Keratinocyte (primary cell): ENCODE measurements at regions not wholly inside any gene's neighbourhood (a gene's known extent, or its start where the extent isn't known, plus 50 kb on each side); places are given as distances from the start of the nearest gene placed in this dataset.

ENCODE experiments used
- DNase-seq: peaks from one replicate; pipeline ENCODE4 v3.0.0-alpha.2; 2011; ENCODE audit warnings: low read depth, missing footprints, low spot score
- FAIRE-seq: peaks from 2 replicates; lab custom pipeline; 2011; peaks lifted over from hg19 to GRCh38; lab: Jason Lieb, UNC
- H2AFZ ChIP-seq: 2 replicates; pipeline ENCODE4 v1.6.0; 2012; ENCODE audit warnings: low read length, control low read depth, inconsistent platforms; ENCODE audit not compliant: control insufficient read depth
- H3K27ac ChIP-seq: 2 replicates; pipeline ENCODE4 v1.5.1; 2011; ENCODE audit warnings: low read length; ENCODE audit not compliant: control insufficient read depth, insufficient read depth
- H3K27me3 ChIP-seq: 3 replicates; pipeline ENCODE4 v1.6.0; 2011; ENCODE audit warnings: low read length; ENCODE audit not compliant: control insufficient read depth, insufficient read depth; ENCODE audit errors: extremely low read depth
- H3K36me3 ChIP-seq, 2 experiments: 2 replicates in 1 of 2; 3 replicates in 1 of 2; pipeline ENCODE4 v1.5.1; 2011; ENCODE audit warnings: low read length in 2 of 2, mild to moderate bottlenecking in 1 of 2; ENCODE audit not compliant: control insufficient read depth in 2 of 2, insufficient read depth in 2 of 2; ENCODE audit errors: extremely low read depth in 1 of 2
- H3K4me1 ChIP-seq: 3 replicates; pipeline ENCODE4 v1.5.1; 2011; ENCODE audit warnings: low read length; ENCODE audit not compliant: control insufficient read depth, insufficient read depth; ENCODE audit errors: extremely low read depth
- H3K4me2 ChIP-seq: 3 replicates; pipeline ENCODE4 v1.6.0; 2011; ENCODE audit warnings: low read depth, low read length; ENCODE audit not compliant: control insufficient read depth, insufficient read depth; ENCODE audit errors: extremely low read depth
- H3K4me3 ChIP-seq, 3 experiments: fragments of 200-600 bp in 1 of 3; sonication (generic) in 1 of 3; 2 replicates in 2 of 3; 3 replicates in 1 of 3; pipeline ENCODE4 v1.5.1; 2011 to 2016; ENCODE audit warnings: low read length in 3 of 3, mild to moderate bottlenecking in 3 of 3, control low read depth in 2 of 3, inconsistent platforms in 1 of 3, low read depth in 1 of 3, mixed read lengths in 1 of 3, mixed run types in 1 of 3, moderate library complexity in 1 of 3; ENCODE audit not compliant: control insufficient read depth in 2 of 3, insufficient read depth in 2 of 3; ENCODE audit errors: extremely low read depth in 1 of 3
- H3K79me2 ChIP-seq: 2 replicates; pipeline ENCODE4 v1.6.0; 2012; ENCODE audit warnings: low read length; ENCODE audit not compliant: control insufficient read depth, insufficient read depth
- H3K9ac ChIP-seq: 3 replicates; pipeline ENCODE4 v1.6.0; 2011; ENCODE audit warnings: low read length; ENCODE audit not compliant: control insufficient read depth, insufficient read depth; ENCODE audit errors: extremely low read depth
- H3K9me1 ChIP-seq: 3 replicates; pipeline ENCODE4 v1.6.0; 2011; ENCODE audit warnings: low read length; ENCODE audit not compliant: control insufficient read depth, insufficient read depth; ENCODE audit errors: extremely low read depth
- H3K9me3 ChIP-seq: 2 replicates; pipeline ENCODE4 v1.5.1; 2012; ENCODE audit warnings: low read depth, low read length; ENCODE audit not compliant: control insufficient read depth
- H4K20me1 ChIP-seq: 3 replicates; pipeline ENCODE4 v1.6.0; 2011; ENCODE audit warnings: low read length; ENCODE audit not compliant: control insufficient read depth, insufficient read depth; ENCODE audit errors: extremely low read depth
- CTCF ChIP-seq, 3 experiments: IDR thresholded peaks in 1 of 3; conservative IDR thresholded peaks in 1 of 3; optimal IDR thresholded peaks in 1 of 3; 2 replicates in 2 of 3; 3 replicates in 1 of 3; pipeline versions ENCODE3 to v1.5.1; 2011; ENCODE audit warnings: low read length in 3 of 3, mild to moderate bottlenecking in 3 of 3, moderate library complexity in 2 of 3, control low read depth in 1 of 3, inconsistent platforms in 1 of 3; ENCODE audit not compliant: insufficient read depth in 2 of 3; ENCODE audit errors: extremely low read depth in 1 of 3
- EZH2 ChIP-seq: IDR thresholded peaks from one replicate; pipeline ENCODE4 v1.6.1; 2012; ENCODE audit warnings: inconsistent platforms, mild to moderate bottlenecking, low read length, moderate library complexity
- dilution Hi-C: fragments of 300-500 bp; cut with MboI; formaldehyde crosslinking; loops from one replicate; pipeline ENCODE4 v1.7.0; 2020; ENCODE audit warnings: low sequenced_read_pairs; ENCODE audit not compliant: extremely low pct_ligation_motif_present

GRCh38 chr6:85063611-85064010 lies 299.2 kb upstream of the TBX18 start:
- H3K9me3 ChIP-seq = no peaks in the 10 kb centered on the region
- H3K4me1 ChIP-seq = no peaks in the 10 kb centered on the region
- DNase-seq = no peak
- no peaks in the 10 kb centered on the region for H3K79me2 ChIP-seq
- H4K20me1 ChIP-seq = no peaks in the 10 kb centered on the region
- no peaks in the 10 kb centered on the region for H3K27me3 ChIP-seq
- no peak overlapping the region for H3K4me2 ChIP-seq
- H3K36me3 ChIP-seq = no peaks in the 10 kb centered on the region
- no peak for FAIRE-seq
- H2AFZ ChIP-seq = no peak overlapping the region
- H3K4me3 ChIP-seq = no peak overlapping the region
- H3K9me1 ChIP-seq = no peaks in the 10 kb centered on the region
- no peak overlapping the region for H3K27ac ChIP-seq
- dilution Hi-C loops = no loop called here
- TF ChIP-seq CTCF (optimal IDR thresholded peaks at IDR 0.05 in 1 of 3, IDR thresholded peaks at IDR 0.05 in 1 of 3, conservative IDR thresholded peaks at IDR 0.05 in 1 of 3; ENCODE audit: extremely low read depth in 1 of 3, insufficient read depth in 2 of 3, low read length in 3 of 3) (no peak), EZH2 (no peak)
- no peak overlapping the region for H3K9ac ChIP-seq

- H3K27me3 ChIP-seq = no peaks in the 10 kb centered on the region
- H3K9me3 ChIP-seq = no peaks in the 10 kb centered on the region
- FAIRE-seq (no peak), DNase-seq (no peak)
- no peak overlapping the region for H3K4me3 ChIP-seq
- H2AFZ ChIP-seq = no peak overlapping the region
- H3K27ac ChIP-seq = no peak overlapping the region
- no peak overlapping the region for H3K4me2 ChIP-seq
- no peaks in the 10 kb centered on the region for H3K9me1 ChIP-seq
- H4K20me1 ChIP-seq = no peaks in the 10 kb centered on the region
- TF ChIP-seq EZH2 (no peak), CTCF (optimal IDR thresholded peaks at IDR 0.05 in 1 of 3, IDR thresholded peaks at IDR 0.05 in 1 of 3, conservative IDR thresholded peaks at IDR 0.05 in 1 of 3; ENCODE audit: extremely low read depth in 1 of 3, insufficient read depth in 2 of 3, low read length in 3 of 3) (no peak)
- no peaks in the 10 kb centered on the region for H3K79me2 ChIP-seq
- no peaks in the 10 kb centered on the region for H3K4me1 ChIP-seq
- dilution Hi-C loops = no loop called here
- no peak overlapping the region for H3K9ac ChIP-seq
- H3K36me3 ChIP-seq = no peaks in the 10 kb centered on the region
These were observed 298.5 kb upstream of the TBX18 start for GRCh38 chr6:85062884-85063283.
